GM18520 (cell line): ENCODE measurements at regions not wholly inside any gene's neighbourhood (a gene's known extent, or its start where the extent isn't known, plus 50 kb on each side); places are given as distances from the start of the nearest gene placed in this dataset.
A peak's percentile ranks its signal among the peaks of the same experiment; 100 is the strongest.
"Not testable (repeated sequence)": the region's sequence is repeated elsewhere in the genome, so short reads cannot be mapped to it uniquely, and the experiment has no call there.

ENCODE experiments used
- ATAC-seq: cut with Tn5 transposase; IDR thresholded peaks from one replicate; pipeline ENCODE4 v1.9.1; 2021; ENCODE audit not compliant: unreplicated experiment

DNA sequence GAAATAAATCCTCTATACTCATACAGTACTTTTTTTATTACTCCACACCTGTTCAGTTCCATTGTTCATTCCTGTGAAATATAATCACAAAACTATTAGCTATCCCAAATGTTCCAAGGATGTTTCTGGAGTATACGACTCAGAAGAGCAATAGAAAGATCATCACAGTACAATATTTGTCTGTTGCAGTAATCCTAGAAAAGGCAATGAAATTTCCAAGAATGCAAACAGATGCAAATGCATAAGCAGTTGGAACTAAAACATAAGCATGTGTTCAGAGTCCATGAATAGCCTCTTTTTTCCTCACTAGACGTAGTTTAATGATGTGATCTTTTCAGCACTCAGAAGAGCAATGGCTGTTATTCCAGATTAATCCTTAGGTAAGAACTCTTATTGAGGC, 55.2 kb downstream of the RTL3 start:
- ATAC-seq = no peak

DNA sequence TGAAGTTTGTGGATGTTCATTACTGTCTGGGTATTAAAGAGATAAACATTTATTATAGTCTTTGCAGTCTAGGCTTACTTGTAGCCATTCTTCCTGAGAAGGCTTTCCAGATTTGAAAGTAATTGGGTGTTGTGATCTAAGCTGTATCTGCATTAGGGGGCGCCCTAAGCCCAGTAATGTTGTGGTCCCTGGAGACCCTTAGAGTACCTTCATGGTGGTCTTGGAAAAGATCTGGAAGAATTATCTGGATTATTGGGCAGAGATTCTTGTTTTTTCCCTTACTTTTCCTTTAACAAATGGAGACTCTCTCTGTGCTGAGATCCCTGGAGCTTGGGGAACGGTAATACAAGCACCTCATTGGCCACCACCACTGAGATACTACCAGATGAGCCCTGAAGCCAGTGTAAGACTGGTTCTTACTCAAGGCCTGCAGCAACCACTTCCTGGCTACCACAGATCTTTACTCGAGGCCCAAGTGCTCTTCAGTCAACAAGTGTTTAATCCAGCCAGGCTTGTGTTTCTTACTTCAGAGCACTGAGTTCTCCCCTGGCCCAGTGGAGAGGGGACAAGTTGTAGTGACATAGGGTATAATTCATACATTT, 63.1 kb downstream of the RTL3 start:
- ATAC-seq = no peak

- no peak for ATAC-seq
These were observed 65.4 kb downstream of the RTL3 start for GRCh38 chrX:78593701-78594100.

DNA sequence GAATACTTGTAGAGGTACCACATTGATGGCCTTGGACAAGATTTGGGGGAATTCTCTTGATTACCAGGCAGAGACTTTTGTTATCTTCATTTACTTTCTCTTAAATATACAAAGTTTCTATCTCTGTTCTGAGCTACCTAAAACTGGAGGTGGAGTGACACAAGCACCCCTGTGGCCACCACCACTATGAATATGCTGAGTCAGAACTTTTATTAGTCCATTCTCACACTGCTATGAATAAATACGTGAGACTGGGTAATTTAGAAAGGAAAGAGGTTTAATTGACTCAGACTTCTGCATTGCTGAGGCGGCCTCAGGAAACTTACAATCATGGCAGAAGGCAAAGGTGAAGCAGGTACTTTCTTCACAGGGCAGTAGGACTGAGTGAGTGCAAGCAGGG, 67.1 kb downstream of the RTL3 start:
- ATAC-seq = no peak

DNA sequence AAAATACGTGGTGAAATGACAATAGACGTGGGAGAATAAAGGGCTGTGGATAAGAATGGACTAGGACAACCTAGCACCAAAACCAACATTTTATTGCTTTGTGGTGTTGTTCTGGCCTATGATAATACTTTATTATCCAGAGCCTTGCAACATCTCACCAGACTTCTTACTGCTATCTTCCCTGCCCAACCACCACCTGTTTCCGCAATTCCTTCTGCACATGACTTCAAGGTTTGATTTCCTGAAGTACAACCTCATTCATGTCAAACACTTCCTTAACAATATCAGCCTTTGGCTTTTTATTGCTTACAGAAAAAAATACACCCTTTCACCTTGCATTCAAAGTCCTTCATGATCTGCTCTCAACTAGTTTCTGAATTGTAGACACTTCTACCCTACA, 84.8 kb downstream of the RTL3 start:
- ATAC-seq = no peak

DNA sequence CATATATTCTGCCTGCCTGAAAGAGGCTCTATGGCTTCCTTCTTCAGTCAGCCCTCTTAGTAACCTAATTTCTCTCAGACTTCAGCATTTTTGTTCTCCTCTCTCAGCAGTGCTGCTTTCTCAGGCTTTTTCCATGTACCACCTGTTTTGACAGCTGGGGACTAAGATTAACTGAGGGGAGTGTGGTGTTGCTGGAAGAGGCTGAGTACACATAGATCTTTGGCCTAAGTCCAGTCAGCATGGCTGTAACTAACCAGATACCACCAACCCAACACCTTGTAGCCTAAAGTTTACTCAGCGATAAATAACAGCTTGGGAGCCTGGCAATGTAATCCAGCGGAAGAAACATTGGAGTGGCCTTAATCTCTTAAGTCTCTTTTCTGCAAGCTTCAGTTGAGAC, 85.5 kb downstream of the RTL3 start:
- no peak for ATAC-seq

DNA sequence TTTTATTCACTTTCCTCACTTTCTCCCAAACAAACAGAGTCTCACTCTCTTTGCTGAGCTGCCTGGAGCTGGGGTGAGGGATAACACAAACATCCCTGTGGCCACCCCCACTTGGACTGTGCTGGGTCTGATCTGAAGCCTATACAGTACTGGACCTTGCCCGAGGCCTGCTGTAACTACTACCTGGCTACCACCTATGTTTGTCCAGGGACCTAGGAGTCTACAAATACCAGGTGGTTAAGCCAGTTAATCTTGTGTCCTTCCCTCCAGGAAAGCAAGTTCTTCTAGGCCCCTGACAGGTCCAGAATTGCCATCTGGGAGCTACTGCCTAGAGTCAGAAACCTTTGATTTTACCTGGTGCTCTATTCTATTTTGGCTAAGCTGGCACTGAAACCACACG, 87.3 kb downstream of the RTL3 start:
- ATAC-seq = no peak

DNA sequence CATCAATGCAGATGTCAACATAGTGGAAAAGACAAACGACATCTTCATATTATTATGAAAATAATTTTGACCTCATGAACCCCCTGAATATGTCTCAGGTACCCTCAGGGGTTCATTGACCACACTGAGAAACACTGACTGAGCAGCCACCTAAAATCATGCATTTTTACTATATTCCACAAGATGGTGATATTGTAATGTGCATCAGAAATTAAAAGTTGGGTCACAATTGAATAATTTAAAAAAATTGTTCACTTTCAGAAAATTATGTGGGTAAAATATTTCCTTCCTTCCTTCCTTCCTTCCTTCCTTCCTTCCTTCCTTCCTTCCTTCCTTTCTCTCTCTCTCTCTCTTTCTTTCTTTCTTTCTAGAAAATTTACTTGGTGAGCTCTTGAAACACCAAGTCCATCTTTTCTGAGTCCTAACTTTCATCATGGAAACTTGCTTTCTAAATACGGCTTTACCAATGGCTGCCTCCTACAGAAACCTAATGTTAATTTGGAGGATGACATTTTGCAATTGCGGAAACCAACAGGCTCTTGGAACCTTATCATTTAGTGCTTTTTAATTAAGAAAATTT, 103.6 kb downstream of the RTL3 start:
- no peak for ATAC-seq

DNA sequence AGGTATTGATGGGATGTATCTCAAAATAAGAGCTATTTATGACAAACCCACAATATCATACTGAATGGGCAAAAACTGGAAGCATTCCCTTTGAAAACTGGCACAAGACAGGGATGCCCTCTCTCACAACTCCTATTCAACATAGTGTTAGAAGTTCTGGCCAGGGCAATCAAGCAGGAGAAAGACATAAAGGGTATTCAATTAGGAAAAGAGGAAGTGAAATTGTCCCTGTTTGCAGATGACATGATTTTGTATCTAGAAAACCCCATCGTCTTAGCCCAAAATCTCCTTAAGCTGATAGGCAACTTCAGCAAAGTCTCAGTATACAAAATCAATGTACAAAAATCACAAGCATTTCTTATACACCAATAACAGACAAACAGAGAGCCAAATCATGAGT, 106.5 kb downstream of the RTL3 start:
- ATAC-seq = not testable (repeated sequence)

- no peak for ATAC-seq
These were observed 111.1 kb downstream of the RTL3 start for GRCh38 chrX:78548012-78548411.

GRCh38 chrX:78545233-78545632, 113.9 kb downstream of the RTL3 start:
- no peak for ATAC-seq

GRCh38 chrX:78543281-78543680, 115.8 kb downstream of the RTL3 start:
- ATAC-seq = no peak

DNA sequence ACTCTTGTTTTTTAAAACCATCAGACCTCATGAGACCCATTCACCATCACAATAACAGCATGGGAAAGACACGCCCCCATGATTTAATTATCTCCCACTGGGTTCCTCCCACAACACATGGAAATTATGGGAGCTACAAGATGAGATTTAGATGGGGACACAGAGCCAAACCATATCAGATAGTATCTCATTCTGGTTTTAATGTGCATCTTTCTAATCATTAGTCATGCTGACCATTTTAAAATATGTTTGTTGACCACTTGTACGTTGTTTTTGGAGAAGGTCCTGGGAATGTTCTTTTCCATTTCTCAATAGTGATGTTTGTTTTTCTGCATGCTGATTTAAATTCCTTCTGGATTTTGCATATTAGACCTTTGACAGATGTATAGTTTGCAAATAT, 119.0 kb downstream of the RTL3 start:
- ATAC-seq = no peak

DNA sequence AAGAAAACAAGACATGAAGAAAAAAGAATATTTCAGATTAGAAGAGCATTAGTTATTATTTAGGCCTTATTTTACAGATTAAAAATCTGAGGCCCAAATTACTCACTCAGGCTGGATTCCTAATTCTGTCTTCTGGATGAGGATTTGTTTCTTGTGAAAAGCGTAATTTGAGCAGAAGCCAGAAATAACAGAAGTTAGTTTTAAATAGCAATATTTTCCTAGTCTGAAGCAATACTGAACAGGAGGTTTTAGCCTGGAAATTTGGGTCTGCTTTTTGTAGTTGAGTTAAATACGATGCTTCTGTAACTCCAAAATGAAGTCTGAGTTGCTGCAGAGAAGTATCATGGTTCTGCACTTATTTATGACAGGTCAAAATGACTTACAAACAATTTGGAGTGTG, 124.9 kb downstream of the RTL3 start:
- no peak for ATAC-seq

- no peak for ATAC-seq
These were observed 126.8 kb downstream of the RTL3 start for GRCh38 chrX:78532363-78532762.

DNA sequence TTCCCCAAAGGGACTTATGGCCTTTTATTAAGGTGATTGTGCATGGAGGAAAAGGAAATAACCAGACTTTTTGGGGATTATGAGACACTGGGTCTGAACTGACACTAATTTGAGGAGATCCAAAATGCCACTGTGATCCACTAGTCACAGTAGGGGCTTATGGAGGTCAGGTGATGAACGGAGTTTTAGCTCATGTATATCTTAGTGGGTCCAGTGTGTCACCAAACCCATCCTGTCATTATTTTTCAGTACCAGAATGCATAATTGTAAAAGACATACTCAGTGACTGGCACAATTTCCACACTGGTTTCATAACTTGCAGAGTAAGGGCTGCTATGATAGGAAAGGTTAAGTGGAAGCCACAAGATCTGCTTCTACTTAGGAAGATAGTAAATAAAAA, 131.3 kb downstream of the RTL3 start:
- no peak for ATAC-seq

DNA sequence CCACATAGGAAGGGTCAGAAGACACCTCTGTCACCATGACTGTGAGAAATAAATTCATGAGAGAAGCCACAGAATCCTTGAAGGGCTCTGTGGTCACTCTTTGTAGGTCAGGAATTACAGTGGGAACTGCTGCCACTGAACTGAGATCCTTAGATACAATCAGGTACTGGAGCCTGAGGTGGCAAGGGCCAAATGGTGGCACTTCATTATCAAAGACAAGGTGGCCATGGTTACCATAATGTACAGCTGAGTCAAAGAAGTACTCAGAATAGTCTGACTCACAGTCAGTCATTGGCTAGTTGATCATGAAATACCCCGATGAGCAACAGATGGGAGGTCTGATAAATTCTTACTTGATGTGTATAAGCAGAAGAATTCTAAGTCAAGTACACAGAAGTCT, 131.9 kb downstream of the RTL3 start:
- peak; percentile 53 for ATAC-seq

GRCh38 chrX:78522601-78523000, 136.5 kb downstream of the RTL3 start:
- ATAC-seq = no peak

GRCh38 chrX:78517124-78517523, 142.0 kb downstream of the RTL3 start:
- ATAC-seq = peak; percentile 93

- no peak for ATAC-seq
These were observed 144.3 kb downstream of the RTL3 start for GRCh38 chrX:78514852-78515251.

- no peak for ATAC-seq
These were observed 145.0 kb downstream of the RTL3 start for GRCh38 chrX:78513971-78514738.

DNA sequence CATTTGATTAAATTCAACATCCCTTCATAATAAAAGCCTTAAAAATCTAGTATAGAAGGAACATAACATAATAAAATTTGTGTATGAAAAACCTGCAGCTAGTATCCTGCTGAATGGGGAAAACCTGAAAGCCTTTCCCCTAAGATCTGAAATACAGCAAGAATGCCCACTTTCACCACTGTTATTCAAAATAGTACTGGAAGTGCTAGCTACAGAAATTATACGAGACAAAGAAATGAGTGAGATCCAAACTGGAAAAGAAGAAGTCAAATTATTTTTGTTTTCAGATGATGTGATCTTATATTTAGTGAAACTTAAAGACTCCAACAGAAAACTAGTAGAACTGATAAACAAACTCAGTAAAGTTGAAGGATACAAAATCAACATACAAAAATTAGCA, 152.9 kb downstream of the RTL3 start:
- no peak for ATAC-seq

- ATAC-seq = no peak
These were observed 162.6 kb downstream of the RTL3 start for GRCh38 chrX:78496483-78496882.
